HepG2 (cell line): ENCODE measurements at regions not wholly inside any gene's neighbourhood (a gene's known extent, or its start where the extent isn't known, plus 50 kb on each side); places are given as distances from the start of the nearest gene placed in this dataset.

ENCODE experiments used
- ATAC-seq: fragments of 200-7000 bp; cut with Tn5 transposase; 3 replicates; pipeline ENCODE4 v1.9.1; 2020; ENCODE audit warnings: mild to moderate bottlenecking, moderate library complexity
- BruUV-seq: library from RNA; stranded (reverse); fragments of 400-500 nt; replicated peaks from 2 replicates; lab custom pipeline; 2021; lab: Mats Ljungman, UMichigan
- CTCF ChIA-PET: fragments of 300-600 bp; formaldehyde crosslinking; extraction: SDS; loops from one replicate; lab custom pipeline; 2021; ENCODE audit warnings: low total read pairs, inconsistent platforms, low intra/inter-chr PET ratio; lab: Yijun Ruan, JAX
- POLR2A ChIA-PET: fragments of 350-600 bp; sonication (Branson Sonifier 250); formaldehyde crosslinking; loops from one replicate; lab custom pipeline; 2020; ENCODE audit warnings: antibody characterized with exemption, inconsistent platforms; lab: Yijun Ruan, JAX
- DNase-seq: peaks from one replicate; pipeline ENCODE4 v3.0.0-alpha.2; 2015; ENCODE audit warnings: low spot score
- FAIRE-seq: peaks from 3 replicates; lab custom pipeline; 2011; peaks lifted over from hg19 to GRCh38; lab: Jason Lieb, UNC
- H2AFZ ChIP-seq: one replicate; pipeline ENCODE4 v1.6.1; 2011; ENCODE audit warnings: low read length, inconsistent platforms
- H3K27ac ChIP-seq: fragments of 300-600 bp; 3 replicates; pipeline ENCODE4 v1.8.0; 2011; ENCODE audit warnings: mixed run types, mild to moderate bottlenecking, mixed read lengths, low read length, inconsistent platforms; ENCODE audit not compliant: insufficient read depth; ENCODE audit errors: extremely low read length
- H3K27me3 ChIP-seq, 2 experiments: fragments of 200-600 bp in 1 of 2; 2 replicates in 1 of 2; 3 replicates in 1 of 2; pipeline versions ENCODE4 v1.6.0 to v1.8.0; 2011; ENCODE audit warnings: low read length in 2 of 2, mild to moderate bottlenecking in 2 of 2, moderate library complexity in 2 of 2, inconsistent platforms in 1 of 2; ENCODE audit not compliant: insufficient read depth in 2 of 2, control insufficient read depth in 1 of 2
- H3K36me3 ChIP-seq, 2 experiments: fragments of 200-600 bp in 1 of 2; replicated peaks in 1 of 2; 2 replicates in 1 of 2; 3 replicates in 1 of 2; pipeline versions ENCODE4 v1.5.1 to v1.8.0; 2011; ENCODE audit warnings: low read length in 2 of 2, inconsistent platforms in 1 of 2; ENCODE audit not compliant: insufficient read depth in 2 of 2, control insufficient read depth in 1 of 2
- H3K4me1 ChIP-seq: 2 replicates; pipeline ENCODE4 v1.5.1; 2012; ENCODE audit warnings: low read length, inconsistent platforms; ENCODE audit not compliant: insufficient read depth
- H3K4me2 ChIP-seq: 2 replicates; pipeline ENCODE4 v1.6.0; 2011; ENCODE audit warnings: low read depth, low read length, inconsistent platforms
- H3K4me3 ChIP-seq, 3 experiments: fragments of 200-600 bp in 1 of 3; sonication (generic), shearing (Covaris generic) in 1 of 3; replicated peaks in 1 of 3; 2 replicates each; pipeline ENCODE4 v1.5.1; 2011 to 2016; ENCODE audit warnings: low read length in 3 of 3, inconsistent platforms in 2 of 3, low read depth in 2 of 3, mild to moderate bottlenecking in 2 of 3, control low read depth in 1 of 3, mixed read lengths in 1 of 3; ENCODE audit not compliant: insufficient read depth in 1 of 3
- H3K79me2 ChIP-seq: one replicate; pipeline ENCODE4 v1.6.1; 2011; ENCODE audit warnings: low read length, inconsistent platforms; ENCODE audit not compliant: insufficient read depth
- H3K9ac ChIP-seq: 2 replicates; pipeline ENCODE4 v1.6.0; 2011; ENCODE audit warnings: mild to moderate bottlenecking, low read depth, low read length, inconsistent platforms; ENCODE audit not compliant: insufficient read depth
- H3K9me3 ChIP-seq: 2 replicates; pipeline ENCODE4 v1.5.1; 2012; ENCODE audit warnings: mild to moderate bottlenecking, low read length
- H4K20me1 ChIP-seq: 2 replicates; pipeline ENCODE4 v1.6.0; 2011; ENCODE audit warnings: inconsistent platforms, mild to moderate bottlenecking, low read length, moderate library complexity; ENCODE audit not compliant: insufficient read depth
- CAMTA2 ChIP-seq: sonication (generic); formaldehyde crosslinking; IDR thresholded peaks from 2 replicates; pipeline ENCODE4 v1.4.0; 2020; ENCODE audit warnings: mild to moderate bottlenecking, missing genetic modification reagents, borderline replicate concordance
- EEA1 ChIP-seq: sonication (generic); formaldehyde crosslinking; IDR thresholded peaks from 2 replicates; pipeline ENCODE4 v1.5.1; 2020; ENCODE audit warnings: mild to moderate bottlenecking, missing genetic modification reagents, borderline replicate concordance
- ESRRA ChIP-seq: sonication (generic); formaldehyde crosslinking; IDR thresholded peaks from 2 replicates; pipeline ENCODE4 v1.5.1; 2020; ENCODE audit warnings: mild to moderate bottlenecking, low read depth, missing genetic modification reagents
- FLYWCH1 ChIP-seq: sonication (generic); formaldehyde crosslinking; IDR thresholded peaks from 2 replicates; pipeline ENCODE4 v1.8.1; 2023; ENCODE audit warnings: mild to moderate bottlenecking, missing genetic modification reagents
- ISL2 ChIP-seq: sonication (generic); formaldehyde crosslinking; IDR thresholded peaks from 2 replicates; pipeline ENCODE4 v1.5.0; 2020; ENCODE audit warnings: missing genetic modification reagents
- JARID2 ChIP-seq: sonication (generic); formaldehyde crosslinking; IDR thresholded peaks from 2 replicates; pipeline ENCODE4 v1.8.1; 2023; ENCODE audit warnings: missing genetic modification reagents, inconsistent platforms; ENCODE audit not compliant: insufficient replicate concordance
- MED8 ChIP-seq: sonication (generic); formaldehyde crosslinking; IDR thresholded peaks from 2 replicates; pipeline ENCODE4 v1.8.1; 2023; ENCODE audit warnings: mild to moderate bottlenecking, missing genetic modification reagents; ENCODE audit not compliant: insufficient replicate concordance
- NFE2L2 ChIP-seq: fragments of 150-350 bp; IDR thresholded peaks from 2 replicates; pipeline ENCODE4 v1.6.1; 2014; ENCODE audit warnings: low read length
- NR2F6 ChIP-seq, 2 experiments: IDR thresholded peaks; 2 replicates each; pipeline ENCODE4 v1.6.1; 2016; ENCODE audit warnings: antibody characterized with exemption in 1 of 2, mild to moderate bottlenecking in 1 of 2
- ZFX ChIP-seq: sonication (generic); formaldehyde crosslinking; IDR thresholded peaks from 2 replicates; pipeline ENCODE4 v1.4.0; 2020; ENCODE audit warnings: mild to moderate bottlenecking, low read depth, missing genetic modification reagents, moderate library complexity
- ZNF547 ChIP-seq: sonication (generic); formaldehyde crosslinking; IDR thresholded peaks from 2 replicates; pipeline ENCODE4 v1.5.1; 2020; ENCODE audit warnings: mild to moderate bottlenecking, missing genetic modification reagents
- ZNF660 ChIP-seq: sonication (generic); formaldehyde crosslinking; IDR thresholded peaks from 2 replicates; pipeline ENCODE4 v1.5.1; 2020; ENCODE audit warnings: mild to moderate bottlenecking, low read depth, missing genetic modification reagents, borderline replicate concordance
- ZNF850 ChIP-seq: sonication (generic); formaldehyde crosslinking; conservative IDR thresholded peaks from 2 replicates; pipeline ENCODE4 v1.9.0; 2021; ENCODE audit warnings: mild to moderate bottlenecking, missing genetic modification reagents
- ZSCAN21 ChIP-seq: sonication (generic); formaldehyde crosslinking; IDR thresholded peaks from 2 replicates; pipeline ENCODE4 v1.8.0; 2022; ENCODE audit warnings: mild to moderate bottlenecking, missing genetic modification reagents, moderate library complexity, borderline replicate concordance
- WGBS: methylation state at CpG from one replicate; pipeline ENCODE4 v1.1.6; 2017; ENCODE audit warnings: low lambda C conversion rate; 5-methylcytosine and 5-hydroxymethylcytosine counted together
- in situ Hi-C: cut with HindIII; loops from 2 replicates; pipeline ENCODE4 v1.10.0; 2017; ENCODE audit warnings: low pct_unique_long_range_greater_than_20kb; ENCODE audit not compliant: extremely low pct_ligation_motif_present
- intact Hi-C: fragments of 100-400 bp; cut with micrococcal nuclease; formaldehyde crosslinking; loops from one replicate; pipeline ENCODE4 v1.10.0; 2022; ENCODE audit not compliant: unreplicated experiment
- TF ChIP-seq, protein P1 (sequence below): sonication (generic); formaldehyde crosslinking; IDR thresholded peaks from 2 replicates; pipeline ENCODE4 v1.5.1; 2020; ENCODE audit warnings: missing genetic modification reagents, mild to moderate bottlenecking, borderline replicate concordance

DNA sequence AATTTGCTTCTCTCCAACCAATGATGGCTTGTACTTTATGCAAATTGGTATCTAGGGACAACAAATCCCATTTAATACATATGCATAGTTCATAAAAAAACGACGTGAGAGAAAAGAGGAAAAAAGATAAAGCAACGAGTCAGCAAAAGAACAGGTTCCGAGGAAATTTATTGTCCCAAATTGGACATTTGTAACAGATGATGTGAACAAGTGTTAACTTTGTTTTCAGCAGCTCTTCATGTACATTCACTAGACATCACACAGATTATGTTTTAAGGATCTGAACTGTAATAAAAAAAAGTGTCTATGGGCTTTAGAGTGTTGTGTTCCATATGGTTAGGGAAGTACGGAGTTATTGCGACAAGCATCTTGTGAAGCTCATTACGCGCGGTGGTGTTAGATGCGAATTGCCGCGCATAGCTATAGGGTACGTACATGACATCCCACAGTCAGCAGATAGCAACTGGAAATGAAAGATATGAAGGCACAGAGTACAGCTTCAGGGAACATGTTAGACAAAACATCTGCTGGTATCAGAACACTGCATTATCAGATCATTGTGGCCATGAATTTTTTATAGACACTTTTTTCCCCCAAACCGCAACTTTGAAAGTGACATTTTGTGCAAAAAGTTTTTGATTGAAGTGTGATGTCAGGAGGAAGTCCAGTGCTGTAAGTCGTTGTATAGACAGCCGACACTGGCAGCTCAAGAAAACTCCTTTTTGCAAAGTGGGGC, 1073.1 kb upstream of the FANCL start (continued):
- TF ChIP-seq ESRRA (CRISPR knock-in tag) (no peak), CAMTA2 (no peak)

DNA sequence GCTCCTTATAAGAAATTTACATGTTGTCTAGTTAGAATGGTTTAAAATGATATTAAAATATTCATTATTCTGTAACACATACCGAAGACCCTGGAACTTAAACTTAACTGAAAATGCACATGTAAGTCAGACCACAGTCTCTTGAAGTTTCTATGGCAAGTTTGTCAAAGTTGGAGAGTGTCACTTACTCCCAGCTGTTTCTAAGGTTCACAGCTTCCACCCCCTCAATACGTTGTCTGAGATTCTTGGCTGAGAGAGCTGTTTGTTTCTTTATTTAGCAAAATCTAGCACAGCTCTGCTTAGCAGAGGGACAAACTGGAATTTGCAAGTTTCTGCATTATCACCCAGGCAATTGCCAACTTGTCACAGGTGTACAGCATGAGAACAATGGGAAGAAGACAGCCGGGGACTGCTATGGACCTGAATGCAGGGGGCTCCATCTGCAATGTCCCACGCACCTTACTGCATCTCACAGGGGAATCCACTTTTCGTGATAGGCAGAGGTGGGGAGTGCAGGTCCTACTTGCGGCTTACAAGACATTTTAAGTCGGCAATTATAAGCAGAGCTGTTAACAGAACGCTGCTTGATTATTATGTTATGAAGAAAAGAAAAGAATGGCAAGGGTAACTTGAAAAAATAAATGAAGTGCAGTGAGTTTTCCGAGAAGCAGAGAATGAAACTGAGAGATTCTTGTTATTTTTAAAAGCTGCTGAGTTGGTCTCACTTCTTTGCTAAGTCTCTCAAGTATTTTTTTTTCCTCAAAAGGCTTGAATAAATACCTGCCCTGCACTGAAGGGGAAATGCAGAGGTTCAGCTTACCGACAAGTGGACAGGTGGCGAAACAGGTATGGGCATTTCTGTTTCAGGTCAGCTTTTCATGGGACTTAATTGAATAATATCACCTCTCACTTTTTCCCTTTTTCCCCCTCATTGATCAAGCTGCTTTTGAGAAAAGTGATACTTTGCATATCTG, 1072.1 kb upstream of the FANCL start:
- H3K9me3 ChIP-seq = no peaks in the 10 kb centered on the region
- H3K27ac ChIP-seq = no peak overlapping the region
- DNase-seq (no peak), FAIRE-seq (no peak), ATAC-seq (no peak)
- intact Hi-C loops = no loop called here
- ChIA-PET CTCF (no interaction called here), POLR2A (no interaction called here)
- H3K36me3 ChIP-seq = no peaks in the 10 kb centered on the region
- no TSS peak for BruUV-seq
- in situ Hi-C loops = no loop called here
- 13% methylated on average over 11 of the region's 11 CpGs for WGBS
- H3K4me2 ChIP-seq = no peak overlapping the region
- TF ChIP-seq ZSCAN21 (no peak), ZNF660 (CRISPR knock-in tag) (no peak), NR2F6 (IDR thresholded peaks at IDR 0.05) (no peak), NR2F6 (CRISPR knock-in tag; IDR thresholded peaks at IDR 0.05) (no peak), ZNF850 (CRISPR knock-in tag) (no peak), NFE2L2 (no peak), ISL2 (no peak), ZFX (CRISPR knock-in tag) (no peak), MED8 (CRISPR knock-in tag) (no peak), EEA1 (CRISPR knock-in tag) (no peak), JARID2 (CRISPR knock-in tag) (no peak), FLYWCH1 (CRISPR knock-in tag) (no peak), ZNF547 (CRISPR knock-in tag) (no peak)
- TF ChIP-seq, protein P1, sequence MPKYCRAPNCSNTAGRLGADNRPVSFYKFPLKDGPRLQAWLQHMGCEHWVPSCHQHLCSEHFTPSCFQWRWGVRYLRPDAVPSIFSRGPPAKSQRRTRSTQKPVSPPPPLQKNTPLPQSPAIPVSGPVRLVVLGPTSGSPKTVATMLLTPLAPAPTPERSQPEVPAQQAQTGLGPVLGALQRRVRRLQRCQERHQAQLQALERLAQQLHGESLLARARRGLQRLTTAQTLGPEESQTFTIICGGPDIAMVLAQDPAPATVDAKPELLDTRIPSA (CRISPR knock-in tag) = no peak
- no peaks in the 10 kb centered on the region for H4K20me1 ChIP-seq
- H2AFZ ChIP-seq = no peak overlapping the region
- no peak overlapping the region for H3K9ac ChIP-seq
- no peaks in the 10 kb centered on the region for H3K79me2 ChIP-seq
- no peak overlapping the region for H3K4me3 ChIP-seq
- no peaks in the 10 kb centered on the region for H3K4me1 ChIP-seq
- H3K27me3 ChIP-seq = no peaks in the 10 kb centered on the region
